A549 (cell line): ENCODE measurements at regions not wholly inside any gene's neighbourhood (a gene's known extent, or its start where the extent isn't known, plus 50 kb on each side); places are given as distances from the start of the nearest gene placed in this dataset.

Experiments used
- ATAC-seq, 2 experiments: fragments of 200-7000 bp in 1 of 2; fragments of >200 bp in 1 of 2; cut with Nextera tagmentation in 1 of 2; cut with Tn5 transposase in 1 of 2; 3 replicates each; pipeline versions ENCODE4 v1.8.0 to v1.9.1; 2018 to 2020; ENCODE audit warnings: mild to moderate bottlenecking in 1 of 2, moderate library complexity in 1 of 2
- CTCF ChIA-PET: fragments of 300-600 bp; sonication (Branson Sonifier 250); formaldehyde crosslinking; extraction: SDS; loops from one replicate; lab custom pipeline; 2021; ENCODE audit warnings: antibody characterized with exemption, inconsistent platforms; lab: Yijun Ruan, JAX
- POLR2A ChIA-PET: fragments of 350-600 bp; formaldehyde crosslinking; extraction: SDS; loops from one replicate; lab custom pipeline; 2021; ENCODE audit warnings: antibody characterized with exemption, inconsistent platforms; lab: Yijun Ruan, JAX
- DNase-seq, 2 experiments: peaks; one replicate each; pipeline versions ENCODE4 v3.0.0 to v3.0.0-alpha.2; 2011 to 2016; ENCODE audit warnings: low read depth in 1 of 2, low spot score in 1 of 2
- FAIRE-seq: peaks from 2 replicates; lab custom pipeline; 2011; peaks lifted over from hg19 to GRCh38; lab: Jason Lieb, UNC
- H3K27ac ChIP-seq, 2 experiments: fragments of >200 bp; sonication (Bioruptor Twin); formaldehyde crosslinking; 3 replicates each; pipeline ENCODE4 v1.5.1; 2016 to 2017
- H3K4me1 ChIP-seq: fragments of >200 bp; sonication (Bioruptor Twin); formaldehyde crosslinking; 3 replicates; pipeline ENCODE4 v1.6.1; 2016
- H3K4me2 ChIP-seq: fragments of >200 bp; sonication (Bioruptor Twin); formaldehyde crosslinking; 3 replicates; pipeline ENCODE4 v1.6.1; 2016
- H3K4me3 ChIP-seq: fragments of >200 bp; sonication (Bioruptor Twin); formaldehyde crosslinking; 3 replicates; pipeline ENCODE4 v1.5.1; 2016
- H3K9me3 ChIP-seq: fragments of >200 bp; sonication (Bioruptor Twin); formaldehyde crosslinking; 3 replicates; pipeline ENCODE4 v1.6.1; 2016
- CBX8 ChIP-seq: fragments of 200-600 bp; sonication (generic); IDR thresholded peaks from 2 replicates; pipeline ENCODE4 v1.6.1; 2016
- CHD4 ChIP-seq: fragments of 200-600 bp; sonication (generic); IDR thresholded peaks from 2 replicates; pipeline ENCODE4 v1.6.1; 2016; ENCODE audit warnings: antibody characterized with exemption, mild to moderate bottlenecking, borderline replicate concordance
- CTCF ChIP-seq: fragments of >200 bp; sonication (Bioruptor Twin); formaldehyde crosslinking; IDR thresholded peaks from 3 replicates; pipeline ENCODE4 v1.5.1; 2016
- E2F6 ChIP-seq: IDR thresholded peaks from 2 replicates; pipeline ENCODE4 v1.6.1; 2012; ENCODE audit warnings: low read depth, borderline replicate concordance
- EHF ChIP-seq: fragments of 250-450 bp; sonication (Bioruptor Pico); IDR thresholded peaks from 2 replicates; pipeline ENCODE4 v1.5.0; 2020; ENCODE audit warnings: mild to moderate bottlenecking
- GATA3 ChIP-seq: IDR thresholded peaks from 2 replicates; pipeline ENCODE4 v1.6.1; 2012; ENCODE audit warnings: borderline replicate concordance
- HDAC2 ChIP-seq: fragments of 200-600 bp; sonication (generic); IDR thresholded peaks from 2 replicates; pipeline ENCODE4 v1.6.1; 2016
- HES2 ChIP-seq: fragments of >200 bp; sonication (Bioruptor Twin); formaldehyde crosslinking; IDR thresholded peaks from 2 replicates; pipeline ENCODE4 v1.6.1; 2016
- HMGXB4 ChIP-seq: fragments of 250-450 bp; sonication (Bioruptor Pico); IDR thresholded peaks from 2 replicates; pipeline ENCODE4 v1.5.0; 2021; ENCODE audit warnings: mild to moderate bottlenecking, moderate library complexity, borderline replicate concordance
- HOXB5 ChIP-seq: fragments of 250-450 bp; sonication (Bioruptor Pico); IDR thresholded peaks from 2 replicates; pipeline ENCODE4 v1.5.0; 2020; ENCODE audit warnings: mild to moderate bottlenecking, moderate library complexity
- JUNB ChIP-seq: fragments of >200 bp; sonication (Bioruptor Twin); formaldehyde crosslinking; IDR thresholded peaks from 2 replicates; pipeline ENCODE4 v1.6.1; 2016
- KDM1A ChIP-seq: fragments of 200-600 bp; sonication (generic); IDR thresholded peaks from 2 replicates; pipeline ENCODE4 v1.6.1; 2016; ENCODE audit warnings: low read depth, mild to moderate bottlenecking
- KDM5A ChIP-seq: fragments of 200-600 bp; sonication (generic); IDR thresholded peaks from 2 replicates; pipeline ENCODE4 v1.6.1; 2016; ENCODE audit warnings: antibody characterized with exemption, mild to moderate bottlenecking
- MAZ ChIP-seq: fragments of 150-350 bp; IDR thresholded peaks from 2 replicates; pipeline ENCODE4 v1.6.1; 2014; ENCODE audit warnings: antibody characterized with exemption, low read depth, low read length, borderline replicate concordance
- RAD21 ChIP-seq, 2 experiments: fragments of >200 bp in 1 of 2; sonication (Bioruptor Twin) in 1 of 2; formaldehyde crosslinking in 1 of 2; IDR thresholded peaks in 1 of 2; conservative IDR thresholded peaks in 1 of 2; 2 replicates in 1 of 2; 3 replicates in 1 of 2; pipeline ENCODE4 v1.6.1; 2012 to 2018; ENCODE audit warnings: inconsistent platforms in 1 of 2
- RFX5 ChIP-seq: fragments of 450-650 bp; IDR thresholded peaks from 2 replicates; pipeline ENCODE4 v1.7.1; 2014; ENCODE audit warnings: antibody characterized with exemption, mild to moderate bottlenecking, moderate library complexity
- TFCP2L1 ChIP-seq: fragments of 250-450 bp; sonication (Bioruptor Pico); IDR thresholded peaks from 2 replicates; pipeline ENCODE4 v1.5.0; 2021; ENCODE audit warnings: mild to moderate bottlenecking
- TP53 ChIP-seq: fragments of 250-450 bp; sonication (Bioruptor Pico); IDR thresholded peaks from 2 replicates; pipeline ENCODE4 v1.5.0; 2021; ENCODE audit warnings: mild to moderate bottlenecking, moderate library complexity
- ZSCAN20 ChIP-seq: fragments of 250-450 bp; sonication (Bioruptor Pico); IDR thresholded peaks from 2 replicates; pipeline ENCODE4 v1.8.0; 2022; ENCODE audit warnings: mild to moderate bottlenecking, moderate library complexity
- WGBS: methylation state at CpG from one replicate; pipeline ENCODE4 v1.1.6; 2017; ENCODE audit errors: missing lambda C conversion rate; 5-methylcytosine and 5-hydroxymethylcytosine counted together

GRCh38 chr1:58116284-58116683, 430.2 kb downstream of the OMA1 start:
- H3K4me2 ChIP-seq: no peak overlapping the region
- no peak for ATAC-seq
- H3K9me3 ChIP-seq: no peaks in the 10 kb centered on the region
- FAIRE-seq: no peak
- TF ChIP-seq CTCF (no peak), E2F6 (no peak)
- CTCF ChIA-PET: no interaction called here
- no peak for DNase-seq
- H3K27ac ChIP-seq: no peak overlapping the region
- no peaks in the 10 kb centered on the region for H3K4me1 ChIP-seq
- no peak overlapping the region for H3K4me3 ChIP-seq
- POLR2A ChIA-PET: no interaction called here

- FAIRE-seq (no peak), ATAC-seq (no peak), DNase-seq (no peak)
- Histone ChIP-seq H3K4me1 (no peaks in the 10 kb centered on the region), H3K27ac (no peak overlapping the region), H3K4me3 (no peak overlapping the region), H3K4me2 (no peak overlapping the region), H3K9me3 (no peaks in the 10 kb centered on the region)
- CTCF ChIA-PET: no interaction called here
- no peak for TF ChIP-seq TFCP2L1 (CRISPR knock-in tag)
- TF ChIP-seq HES2: no peak
- no peak for TF ChIP-seq CHD4
- WGBS: 4% methylated on average over 2 of the region's 2 CpGs
- POLR2A ChIA-PET: no interaction called here
These were observed 436.8 kb downstream of the OMA1 start for GRCh38 chr1:58109646-58110200.

GRCh38 chr1:58108783-58109182, 437.7 kb downstream of the OMA1 start:
- CTCF ChIA-PET: no interaction called here

GRCh38 chr1:58107943-58108342, 438.6 kb downstream of the OMA1 start:
- 25% methylated on average over 1 of the region's 1 CpG for WGBS
- Histone ChIP-seq H3K27ac (no peak overlapping the region), H3K9me3 (no peaks in the 10 kb centered on the region), H3K4me2 (no peak overlapping the region), H3K4me3 (no peak overlapping the region), H3K4me1 (no peaks in the 10 kb centered on the region)
- POLR2A ChIA-PET: no interaction called here
- FAIRE-seq: no peak
- no peak for ATAC-seq
- CTCF ChIA-PET: no interaction called here
- DNase-seq: no peak
- TF ChIP-seq EHF (CRISPR knock-in tag) (no peak), ZSCAN20 (CRISPR knock-in tag) (no peak), CBX8 (no peak), RFX5 (no peak), TP53 (CRISPR knock-in tag) (no peak), HDAC2 (no peak), HOXB5 (CRISPR knock-in tag) (no peak), E2F6 (no peak), JUNB (no peak), CTCF (no peak), KDM5A (no peak), KDM1A (no peak), GATA3 (no peak), RAD21 (conservative IDR thresholded peaks at IDR 0.05 in 1 of 2, IDR thresholded peaks at IDR 0.05 in 1 of 2) (no peak), MAZ (no peak)

More at GRCh38 chr1:58108783-58109182, 437.7 kb downstream of the OMA1 start:
- TF ChIP-seq E2F6 (no peak), HMGXB4 (no peak)
- Histone ChIP-seq H3K4me2 (no peak overlapping the region), H3K27ac (no peak overlapping the region), H3K4me3 (no peak overlapping the region), H3K9me3 (no peaks in the 10 kb centered on the region), H3K4me1 (no peaks in the 10 kb centered on the region)
- no peak for ATAC-seq
- POLR2A ChIA-PET: no interaction called here
- no peak for DNase-seq
- FAIRE-seq: no peak
- WGBS: 4% methylated on average over 2 of the region's 2 CpGs
